Kidney capillary endothelial cell (primary cell): ENCODE measurements at regions not wholly inside any gene's neighbourhood (a gene's known extent, or its start where the extent isn't known, plus 50 kb on each side); places are given as distances from the start of the nearest gene placed in this dataset.
"Not testable (repeated sequence)": the region's sequence is repeated elsewhere in the genome, so short reads cannot be mapped to it uniquely, and the experiment has no call there.

ENCODE experiments used
- DNase-seq: peaks from one replicate; pipeline ENCODE4 v3.0.0-alpha.2; 2018; ENCODE audit warnings: low spot score

DNA sequence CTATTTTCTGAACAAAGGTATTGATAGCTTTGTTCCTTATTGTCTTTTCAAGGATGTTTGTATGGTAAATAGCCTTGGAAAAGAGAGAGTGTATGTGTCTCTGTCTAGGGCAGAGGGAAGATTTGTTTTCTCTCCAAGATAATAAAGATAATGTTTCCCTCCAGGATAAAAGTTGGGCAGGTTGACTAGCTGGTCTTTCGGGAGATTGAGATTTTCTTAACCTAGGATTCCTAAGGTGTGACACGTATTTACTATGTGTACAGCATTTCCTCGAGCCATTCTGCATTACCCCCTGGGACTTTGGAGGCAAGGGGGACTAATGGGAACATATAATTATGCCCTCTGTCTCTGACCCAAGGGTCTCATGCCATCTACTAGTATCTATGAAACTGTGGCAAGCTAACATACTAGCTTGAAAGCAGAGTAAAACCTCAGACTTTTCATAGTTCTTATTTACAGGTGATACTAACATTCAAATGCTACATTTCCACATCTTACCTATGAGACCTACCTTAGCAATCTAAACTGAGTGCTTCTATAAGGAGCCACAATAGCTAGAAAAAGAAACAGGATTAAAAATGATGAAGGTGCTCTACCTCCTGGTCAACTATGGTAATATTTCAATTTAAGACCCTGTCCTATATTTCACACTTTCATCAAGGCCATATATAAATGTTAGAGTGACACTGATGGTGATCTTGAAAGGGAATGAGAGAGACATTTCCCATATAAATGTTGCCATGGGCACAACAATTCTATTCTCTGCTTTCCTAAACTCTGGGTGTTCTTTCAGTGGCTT is 252.9 kb upstream of the CBLB start:
- DNase-seq: no peak

DNA sequence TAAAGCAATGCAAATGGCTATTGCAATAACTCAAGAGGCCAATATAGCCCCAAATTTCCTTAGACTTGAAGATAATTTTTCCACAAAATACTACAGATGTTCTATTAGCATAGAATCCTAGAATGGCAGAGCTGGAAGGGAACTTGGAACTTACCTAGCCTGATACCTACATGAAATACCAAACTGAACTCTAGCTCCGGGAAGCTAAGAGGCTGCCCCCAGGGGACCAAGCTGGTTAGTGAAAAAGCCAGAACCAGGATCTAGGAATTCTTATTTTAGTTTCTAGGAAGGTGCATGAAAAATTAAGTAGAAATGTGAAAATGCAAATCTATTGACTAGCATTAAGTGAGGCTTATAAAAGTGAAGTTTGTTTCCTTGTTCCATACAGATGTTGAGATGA is 256.0 kb upstream of the CBLB start:
- DNase-seq: no peak

DNA sequence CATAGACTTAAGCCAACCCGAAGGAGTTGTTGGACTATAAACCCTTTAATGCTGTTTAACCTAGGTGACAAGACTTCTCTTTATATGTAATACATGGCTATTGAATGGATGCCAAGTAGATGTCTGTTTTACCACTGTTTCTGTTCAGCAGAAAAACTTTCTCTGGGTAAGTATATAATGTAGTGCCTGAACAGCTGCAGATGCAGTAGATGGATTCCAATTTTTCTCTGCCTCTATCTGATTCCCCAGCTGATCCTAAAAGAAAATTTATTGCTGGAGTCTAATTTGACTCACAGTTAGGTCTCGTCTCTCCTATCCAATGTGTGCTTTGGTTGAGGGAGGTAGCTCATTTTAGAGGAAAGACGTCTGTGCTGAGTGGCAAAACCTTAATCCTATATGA is 256.5 kb upstream of the CBLB start:
- no peak for DNase-seq

- no peak for DNase-seq
These were observed 257.4 kb upstream of the CBLB start for GRCh38 chr3:106126067-106126845.

GRCh38 chr3:106126846-106127235 is 258.0 kb upstream of the CBLB start:
- DNase-seq: no peak

- DNase-seq: no peak
These were observed 261.1 kb upstream of the CBLB start for GRCh38 chr3:106129939-106130338.

GRCh38 chr3:106130384-106131198 is 261.8 kb upstream of the CBLB start:
- peak; percentile 9 for DNase-seq

DNA sequence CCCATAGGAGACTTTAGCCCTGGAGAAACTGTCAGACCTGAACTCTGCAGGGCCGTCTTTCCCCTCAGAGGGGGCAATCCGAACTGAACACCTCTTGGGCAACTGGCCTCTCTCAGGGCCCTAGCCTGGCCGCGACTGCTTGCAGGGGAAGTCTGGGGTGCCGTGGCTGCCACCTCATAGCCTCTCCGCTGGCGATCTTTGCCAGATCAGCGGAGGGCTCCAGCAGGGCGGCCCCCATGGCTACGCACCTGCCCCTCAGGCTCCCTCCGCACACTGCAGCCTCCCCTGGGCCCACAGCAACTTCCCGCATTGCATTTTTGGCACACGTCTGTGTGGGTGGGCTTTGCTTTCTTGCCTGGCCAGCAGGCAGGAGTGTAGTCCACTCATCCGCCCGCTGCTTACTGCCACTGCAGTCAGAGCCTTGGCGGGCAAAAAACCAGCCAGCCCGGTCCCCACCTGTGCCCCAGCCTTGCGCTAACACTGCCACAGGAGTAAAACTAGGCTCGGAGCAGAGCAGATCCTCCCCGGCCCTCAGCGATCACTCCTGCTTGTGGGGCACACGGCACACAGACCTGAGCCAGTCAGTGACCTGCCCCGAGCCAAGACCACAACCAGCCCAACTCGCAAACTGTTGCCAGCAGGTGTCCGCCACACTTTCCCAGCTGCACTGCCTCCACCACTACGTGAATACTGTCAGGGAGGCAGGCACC is 266.8 kb upstream of the CBLB start:
- no peak for DNase-seq

DNA sequence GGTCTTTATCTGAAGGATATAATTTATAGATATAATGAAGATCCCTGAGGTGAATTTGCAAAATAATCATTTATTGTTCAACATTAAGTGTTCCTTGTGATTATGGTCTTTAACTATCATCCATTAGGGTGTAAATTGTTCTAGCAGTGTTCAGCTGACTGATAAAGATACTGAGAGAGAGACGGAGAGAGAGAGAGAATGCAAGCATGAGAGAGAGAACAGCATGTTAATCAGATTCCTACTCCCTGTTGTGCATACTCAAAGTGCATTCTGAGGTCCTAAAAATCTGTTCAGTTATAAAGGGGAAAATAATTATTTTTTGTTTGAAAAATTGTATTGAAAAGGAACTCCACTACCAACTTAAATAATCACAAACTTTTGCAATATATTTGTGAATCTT is 271.0 kb upstream of the CBLB start:
- DNase-seq: no peak

GRCh38 chr3:106140431-106140830 is 271.6 kb upstream of the CBLB start:
- DNase-seq: no peak

GRCh38 chr3:106144030-106144429 is 275.2 kb upstream of the CBLB start:
- DNase-seq: no peak

DNA sequence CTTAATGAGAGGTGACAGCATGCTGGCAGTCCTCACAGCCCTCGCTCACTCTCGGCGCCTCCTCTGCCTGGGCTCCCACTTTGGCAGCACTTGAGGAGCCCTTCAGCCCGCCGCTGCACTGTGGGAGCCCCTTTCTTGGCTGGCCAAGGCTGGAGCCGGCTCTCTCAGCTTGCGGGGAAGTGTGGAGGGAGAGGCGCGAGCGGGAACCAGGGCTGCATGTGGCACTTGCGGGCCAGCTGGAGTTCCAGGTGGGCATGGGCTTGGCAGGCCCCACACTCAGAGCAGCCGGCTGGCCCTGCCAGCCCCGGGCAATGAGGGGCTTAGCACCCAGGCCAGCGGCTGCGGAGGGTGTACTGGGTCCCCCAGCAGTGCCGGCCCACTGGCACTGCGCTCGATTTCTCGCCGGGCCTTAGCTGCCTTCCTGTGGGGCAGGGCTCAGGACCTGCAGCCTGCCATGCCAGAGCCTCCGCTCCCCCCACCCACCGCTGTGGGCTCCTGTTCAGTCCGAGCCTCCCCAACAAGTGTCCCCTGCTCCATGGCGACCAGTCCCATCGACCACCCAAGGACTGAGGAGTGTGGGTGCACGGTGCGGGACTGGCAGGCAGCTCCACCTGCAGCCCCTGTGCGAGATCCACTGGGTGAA is 279.7 kb upstream of the CBLB start:
- DNase-seq: not testable (repeated sequence)

GRCh38 chr3:106157411-106157810 is 288.6 kb upstream of the CBLB start:
- DNase-seq: no peak

GRCh38 chr3:106160396-106160795 is 291.6 kb upstream of the CBLB start:
- no peak for DNase-seq

DNA sequence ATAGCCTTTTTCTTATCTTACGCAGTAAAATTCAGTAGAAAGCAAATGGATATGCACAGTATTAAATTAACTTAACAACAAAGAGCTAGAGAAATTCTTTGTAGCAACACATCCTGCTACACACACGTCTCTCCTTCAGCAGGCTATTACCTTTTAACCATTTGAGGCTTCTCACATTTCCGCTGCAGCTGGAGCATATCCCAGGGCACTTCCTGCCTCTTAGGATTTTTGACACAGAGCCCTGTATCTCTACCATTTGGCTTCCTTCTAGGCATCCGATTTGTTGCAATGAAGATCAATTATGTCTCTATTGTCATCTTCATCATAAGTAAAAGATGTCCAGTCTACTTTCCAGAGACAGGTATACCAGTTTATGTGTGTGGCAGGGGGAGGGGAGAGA is 292.4 kb upstream of the CBLB start:
- DNase-seq: no peak

GRCh38 chr3:106167728-106168127 is 298.9 kb upstream of the CBLB start:
- no peak for DNase-seq

DNA sequence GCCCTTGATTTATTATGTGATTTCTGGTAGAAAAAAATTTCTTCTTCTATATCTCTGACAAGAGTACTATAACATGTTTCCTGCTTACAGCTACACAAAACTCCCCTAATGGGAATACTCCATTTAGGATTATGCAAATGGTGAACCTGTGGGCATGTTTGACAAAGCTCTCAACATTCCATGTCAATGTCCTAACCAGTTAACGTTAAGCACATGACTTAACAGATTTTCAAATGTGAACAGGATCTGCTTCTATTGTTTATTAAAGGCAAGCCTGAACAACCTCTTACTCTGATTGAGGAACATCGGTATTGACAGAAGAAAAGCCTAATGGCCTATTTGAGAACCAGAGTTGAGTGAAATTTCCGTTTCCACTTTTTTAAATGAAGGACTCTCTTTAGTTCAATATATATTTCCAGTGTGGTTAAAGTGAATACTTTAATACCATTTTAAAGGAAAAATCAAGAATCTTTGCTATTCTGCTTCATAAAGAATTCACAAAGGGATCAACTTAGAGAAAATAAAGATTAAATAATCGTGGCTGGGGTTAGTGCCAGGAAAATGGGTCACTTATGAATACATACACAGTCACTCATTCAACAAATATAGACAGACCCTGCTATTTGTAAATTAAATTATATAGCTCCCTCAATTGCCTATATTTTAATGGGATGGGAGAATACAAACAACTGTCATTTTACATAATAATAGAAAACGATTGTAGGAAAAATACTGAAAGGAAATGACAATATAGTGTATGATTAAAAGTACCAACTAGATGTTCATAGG is 300.3 kb upstream of the CBLB start:
- no peak for DNase-seq

GRCh38 chr3:106170636-106171035 is 301.8 kb upstream of the CBLB start:
- no peak for DNase-seq

- DNase-seq: no peak
These were observed 303.3 kb upstream of the CBLB start for GRCh38 chr3:106172101-106172500.

GRCh38 chr3:106172780-106173179 is 304.0 kb upstream of the CBLB start:
- no peak for DNase-seq

- no peak for DNase-seq
These were observed 306.5 kb upstream of the CBLB start for GRCh38 chr3:106175276-106175675.
